GM12878 (cell line): ENCODE measurements at regions not wholly inside any gene's neighbourhood (a gene's known extent, or its start where the extent isn't known, plus 50 kb on each side); places are given as distances from the start of the nearest gene placed in this dataset.

Experiments used
- CHD1 ChIP-seq: IDR thresholded peaks from 2 replicates; pipeline ENCODE4 v1.6.1; 2012; ENCODE audit warnings: low read depth, low read length, improper control_type of control experiment
- NR2C2 ChIP-seq: IDR thresholded peaks from 2 replicates; pipeline ENCODE4 v1.6.1; 2011; ENCODE audit warnings: borderline replicate concordance, low read depth; ENCODE audit not compliant: control insufficient read depth, insufficient read length

DNA sequence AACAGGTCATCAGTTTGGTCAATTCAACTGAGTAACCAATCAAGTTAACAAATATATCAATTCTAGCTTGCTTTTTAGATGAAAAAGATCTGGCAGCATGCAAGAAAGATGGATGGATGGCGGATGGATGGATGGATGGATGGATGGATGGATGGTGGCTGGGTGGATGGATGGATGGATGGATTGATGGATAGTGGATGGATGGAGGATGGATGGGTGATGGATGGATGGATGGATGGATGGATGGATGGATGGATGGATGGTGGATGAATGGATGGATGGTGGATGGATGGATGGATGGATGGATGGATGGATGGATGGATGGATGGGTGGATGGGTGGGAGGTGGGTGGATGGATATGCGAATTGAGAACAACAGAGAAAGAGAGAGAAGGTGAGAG is 303.7 kb upstream of the IGF1R start:
- TF ChIP-seq NR2C2 (no peak), CHD1 (no peak)
